SW 1271 (cell line): ENCODE measurements at regions not wholly inside any gene's neighbourhood (a gene's known extent, or its start where the extent isn't known, plus 50 kb on each side); places are given as distances from the start of the nearest gene placed in this dataset.
"Not testable (repeated sequence)": the region's sequence is repeated elsewhere in the genome, so short reads cannot be mapped to it uniquely, and the experiment has no call there.

Source experiments
- DNase-seq, 2 experiments: peaks; one replicate each; lab custom pipeline; 2025; lab: John Stamatoyannopoulos, UW

- DNase-seq: no peak
Measured at GRCh38 chr11:11220786-11221185, 132.3 kb downstream of the CSNK2A3 start.

GRCh38 chr11:11218629-11218986 is 134.4 kb downstream of the CSNK2A3 start:
- no peak for DNase-seq

GRCh38 chr11:11217929-11218628 is 135.0 kb downstream of the CSNK2A3 start:
- no peak for DNase-seq

- no peak for DNase-seq
Measured at GRCh38 chr11:11217289-11217928, 135.6 kb downstream of the CSNK2A3 start.

GRCh38 chr11:11215944-11216343 is 137.1 kb downstream of the CSNK2A3 start:
- DNase-seq: no peak

GRCh38 chr11:11215058-11215815 is 137.8 kb downstream of the CSNK2A3 start:
- no peak for DNase-seq

- no peak for DNase-seq
Measured at GRCh38 chr11:11213117-11213516, 139.9 kb downstream of the CSNK2A3 start.

- DNase-seq: no peak
Measured at GRCh38 chr11:11211888-11212287, 141.2 kb downstream of the CSNK2A3 start.

GRCh38 chr11:11211186-11211585 is 141.9 kb downstream of the CSNK2A3 start:
- no peak for DNase-seq

GRCh38 chr11:11210446-11210845 is 142.6 kb downstream of the CSNK2A3 start:
- DNase-seq: no peak

- no peak for DNase-seq
Measured at GRCh38 chr11:11209967-11210366, 143.1 kb downstream of the CSNK2A3 start.

- DNase-seq: no peak
Measured at GRCh38 chr11:11208994-11209393, 144.1 kb downstream of the CSNK2A3 start.

GRCh38 chr11:11207428-11207827 is 145.6 kb downstream of the CSNK2A3 start:
- DNase-seq: no peak

GRCh38 chr11:11206484-11206883 is 146.6 kb downstream of the CSNK2A3 start:
- no peak for DNase-seq

- DNase-seq: no peak
Measured at GRCh38 chr11:11202885-11203284, 150.2 kb downstream of the CSNK2A3 start.

- DNase-seq: not testable (repeated sequence)
Measured at GRCh38 chr11:11201302-11201701, 151.7 kb downstream of the CSNK2A3 start.

- no peak for DNase-seq
Measured at GRCh38 chr11:11192541-11192940, 160.5 kb downstream of the CSNK2A3 start.

GRCh38 chr11:11189506-11189905 is 163.5 kb downstream of the CSNK2A3 start:
- no peak for DNase-seq

- DNase-seq: no peak
Measured at GRCh38 chr11:11186249-11186648, 166.8 kb downstream of the CSNK2A3 start.

GRCh38 chr11:11182261-11182660 is 170.8 kb downstream of the CSNK2A3 start:
- DNase-seq: no peak

- DNase-seq: peak in 1 of 2 experiments; percentile 23
Measured at GRCh38 chr11:11178671-11179638, 174.1 kb downstream of the CSNK2A3 start.
